Transverse colon (tissue), 4 donors: ENCODE measurements at regions not wholly inside any gene's neighbourhood (a gene's known extent, or its start where the extent isn't known, plus 50 kb on each side); places are given as distances from the start of the nearest gene placed in this dataset.

Experiments
- DNase-seq: peaks from one replicate; pipeline ENCODE4 v3.0.0-alpha.2; 2019
- H3K27ac ChIP-seq, 4 donors: fragments of 200-600 bp; sonication (generic); 2 replicates each; pipeline ENCODE4 v1.5.1; 2016 to 2018; ENCODE audit warnings: inconsistent platforms in 4 of 4
- H3K27me3 ChIP-seq: fragments of 200-600 bp; sonication (generic); 2 replicates; pipeline ENCODE4 v1.5.1; 2017; ENCODE audit warnings: inconsistent platforms
- H3K36me3 ChIP-seq, 4 donors: fragments of 200-600 bp; sonication (generic); 2 replicates each; pipeline ENCODE4 v1.5.1; 2017 to 2019; ENCODE audit warnings: inconsistent platforms in 4 of 4
- H3K4me1 ChIP-seq, 4 donors: fragments of 200-600 bp; sonication (generic); 2 replicates each; pipeline ENCODE4 v1.5.1; 2017 to 2020; ENCODE audit warnings: inconsistent platforms in 4 of 4
- H3K4me3 ChIP-seq, 4 donors: fragments of 200-600 bp; sonication (generic); 1 replicate in 1 of 4; 2 replicates in 3 of 4; pipeline versions ENCODE4 v1.5.1 to v1.6.1; 2017 to 2019; ENCODE audit warnings: inconsistent platforms in 4 of 4
- H3K9me3 ChIP-seq, 2 donors: fragments of 200-600 bp; sonication (generic); 2 replicates each; pipeline ENCODE4 v1.5.1; 2017 to 2019; ENCODE audit warnings: inconsistent platforms in 2 of 2
- EP300 ChIP-seq: sonication (generic); formaldehyde crosslinking; IDR thresholded peaks from one replicate; pipeline ENCODE4 v1.6.1; 2017; ENCODE audit warnings: antibody characterized with exemption, low read depth
- POLR2A ChIP-seq: fragments of 450-650 bp; IDR thresholded peaks from one replicate; pipeline ENCODE4 v1.6.1; 2016; ENCODE audit warnings: antibody characterized with exemption, mild to moderate bottlenecking, moderate library complexity
- POLR2AphosphoS5 ChIP-seq, 3 donors: sonication (generic); formaldehyde crosslinking; IDR thresholded peaks; one replicate each; pipeline ENCODE4 v1.6.1; 2016; ENCODE audit warnings: antibody characterized with exemption in 3 of 3
- WGBS, 2 donors: methylation state at CpG; one replicate each; pipeline ENCODE4 v1.1.5; 2018; ENCODE audit warnings: low coverage in 1 of 2; 5-methylcytosine and 5-hydroxymethylcytosine counted together
- in situ Hi-C, 4 donors: fragments of 200-750 bp; cut with MboI; loops; one replicate each; pipeline versions ENCODE4 v1.15.0 to v1.15.1; 2017; ENCODE audit warnings: low sequenced_read_pairs in 3 of 4, low pct_ligation_motif_present in 1 of 4, low pct_unique_long_range_greater_than_20kb in 1 of 4
- intact Hi-C: fragments of 100-400 bp; cut with DNase I; formaldehyde crosslinking; loops from one replicate; pipeline ENCODE4 v1.15.1; 2023; ENCODE audit warnings: low total_unique reads
- TF ChIP-seq, protein P1 (sequence below), 5 experiments: fragments of 200-600 bp in 3 of 5; fragments of 450-650 bp in 2 of 5; sonication (generic) in 3 of 5; IDR thresholded peaks; 1 replicate in 2 of 5; 2 replicates in 3 of 5; pipeline ENCODE4 v1.5.1; 2016 to 2017; ENCODE audit warnings: antibody characterized with exemption in 5 of 5, inconsistent platforms in 3 of 5, mild to moderate bottlenecking in 2 of 5, moderate library complexity in 1 of 5

DNA sequence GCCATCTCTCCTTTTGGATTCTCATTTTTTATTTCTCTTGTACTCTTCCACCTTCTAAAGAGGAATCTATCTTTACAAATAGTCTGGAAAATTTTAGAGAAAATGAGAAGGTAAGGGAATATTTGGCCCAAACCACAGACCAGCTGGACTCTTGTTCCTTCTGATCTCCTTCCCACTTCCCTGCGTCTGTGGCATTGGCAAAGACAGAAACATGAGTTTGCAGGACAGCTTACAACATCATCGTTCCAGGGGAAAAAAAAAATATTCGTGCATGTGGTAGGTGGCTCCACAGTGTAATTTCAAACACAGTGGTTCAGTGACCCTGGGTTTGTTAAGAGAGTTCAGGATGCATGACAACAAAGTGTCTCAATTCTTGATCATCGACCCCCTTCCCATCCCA lies 755.0 kb downstream of the DNAH5 start:
- TF ChIP-seq, protein P1, sequence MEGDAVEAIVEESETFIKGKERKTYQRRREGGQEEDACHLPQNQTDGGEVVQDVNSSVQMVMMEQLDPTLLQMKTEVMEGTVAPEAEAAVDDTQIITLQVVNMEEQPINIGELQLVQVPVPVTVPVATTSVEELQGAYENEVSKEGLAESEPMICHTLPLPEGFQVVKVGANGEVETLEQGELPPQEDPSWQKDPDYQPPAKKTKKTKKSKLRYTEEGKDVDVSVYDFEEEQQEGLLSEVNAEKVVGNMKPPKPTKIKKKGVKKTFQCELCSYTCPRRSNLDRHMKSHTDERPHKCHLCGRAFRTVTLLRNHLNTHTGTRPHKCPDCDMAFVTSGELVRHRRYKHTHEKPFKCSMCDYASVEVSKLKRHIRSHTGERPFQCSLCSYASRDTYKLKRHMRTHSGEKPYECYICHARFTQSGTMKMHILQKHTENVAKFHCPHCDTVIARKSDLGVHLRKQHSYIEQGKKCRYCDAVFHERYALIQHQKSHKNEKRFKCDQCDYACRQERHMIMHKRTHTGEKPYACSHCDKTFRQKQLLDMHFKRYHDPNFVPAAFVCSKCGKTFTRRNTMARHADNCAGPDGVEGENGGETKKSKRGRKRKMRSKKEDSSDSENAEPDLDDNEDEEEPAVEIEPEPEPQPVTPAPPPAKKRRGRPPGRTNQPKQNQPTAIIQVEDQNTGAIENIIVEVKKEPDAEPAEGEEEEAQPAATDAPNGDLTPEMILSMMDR (IDR thresholded peaks at IDR 0.05), result no peak
- TF ChIP-seq POLR2AphosphoS5 (IDR thresholded peaks at IDR 0.05), result no peak
- no peak for TF ChIP-seq POLR2A
- no peak for TF ChIP-seq EP300
- no peak overlapping the region for H3K4me3 ChIP-seq
- WGBS, 2 donors, result 58 to 63% methylated on average over 2 to 4 of the region's 4 CpGs
- no peak for DNase-seq
- no peaks in the 10 kb centered on the region for H3K4me1 ChIP-seq
- H3K36me3 ChIP-seq, result no peaks in the 10 kb centered on the region
- no peak overlapping the region for H3K27ac ChIP-seq
- in situ Hi-C loops (no loop called here), intact Hi-C loops (no loop called here)
- H3K9me3 ChIP-seq, result no peaks in the 10 kb centered on the region
- no peaks in the 10 kb centered on the region for H3K27me3 ChIP-seq

DNA sequence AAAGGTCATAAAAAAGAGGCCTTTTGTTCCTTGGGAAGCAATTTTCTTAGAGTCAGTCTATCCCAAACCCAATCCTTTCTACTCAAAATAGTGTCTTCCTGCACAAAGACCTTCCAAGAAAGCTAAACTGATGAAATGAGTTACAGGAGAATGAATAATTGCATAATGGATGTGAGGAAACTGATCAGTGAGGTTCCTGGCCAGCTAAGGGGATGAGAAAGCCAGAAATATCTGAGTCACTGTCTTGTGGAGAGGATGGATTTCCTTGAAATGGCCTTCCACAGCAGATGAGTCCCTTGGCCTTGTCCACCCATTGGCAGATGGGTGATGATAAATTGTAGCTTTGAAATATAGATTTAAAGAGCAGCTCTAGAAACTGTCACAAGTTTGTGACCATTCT lies 756.1 kb downstream of the DNAH5 start:
- TF ChIP-seq, protein P1 (IDR thresholded peaks at IDR 0.05), result no peak
- TF ChIP-seq POLR2AphosphoS5 (IDR thresholded peaks at IDR 0.05) (no peak), EP300 (no peak), POLR2A (no peak)
- no peak for DNase-seq
- Histone ChIP-seq H3K27me3 (no peaks in the 10 kb centered on the region), H3K4me3 (no peak overlapping the region), H3K27ac (no peak overlapping the region), H3K9me3 (no peaks in the 10 kb centered on the region), H3K4me1 (no peaks in the 10 kb centered on the region), H3K36me3 (no peaks in the 10 kb centered on the region)
- intact Hi-C loops, result no loop called here
- in situ Hi-C loops, result no loop called here

DNA sequence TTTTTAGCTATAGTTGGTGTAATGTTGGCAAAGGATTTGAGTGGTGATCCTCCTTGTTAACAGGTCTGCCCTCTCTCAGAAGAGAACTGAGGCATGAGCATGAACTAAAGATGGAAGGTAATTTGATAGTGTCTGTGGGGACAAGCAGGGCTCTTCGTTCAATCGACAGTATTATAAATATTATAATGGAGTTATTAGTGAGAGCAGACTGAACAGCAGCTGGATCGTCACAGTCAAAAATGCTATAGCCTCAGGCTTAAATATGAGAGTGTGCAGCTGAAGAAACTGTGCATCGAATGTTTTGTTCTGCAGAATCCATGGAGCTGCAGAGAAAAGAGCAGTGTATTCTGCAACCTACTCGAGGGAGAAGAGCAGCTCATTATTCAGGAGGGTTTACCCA lies 757.3 kb downstream of the DNAH5 start:
- Histone ChIP-seq H3K27ac (no peak overlapping the region), H3K4me3 (no peak overlapping the region), H3K36me3 (no peaks in the 10 kb centered on the region), H3K27me3 (no peaks in the 10 kb centered on the region), H3K9me3 (no peaks in the 10 kb centered on the region), H3K4me1 (no peaks in the 10 kb centered on the region)
- DNase-seq, result no peak
- no peak for TF ChIP-seq EP300
- no peak for TF ChIP-seq POLR2AphosphoS5 (IDR thresholded peaks at IDR 0.05)
- TF ChIP-seq, protein P1 (IDR thresholded peaks at IDR 0.05), result no peak
- TF ChIP-seq POLR2A, result no peak
- WGBS, 2 donors, result 70 to 73% methylated on average over 3 to 5 of the region's 5 CpGs
- intact Hi-C loops, result no loop called here
- in situ Hi-C loops, result no loop called here

DNA sequence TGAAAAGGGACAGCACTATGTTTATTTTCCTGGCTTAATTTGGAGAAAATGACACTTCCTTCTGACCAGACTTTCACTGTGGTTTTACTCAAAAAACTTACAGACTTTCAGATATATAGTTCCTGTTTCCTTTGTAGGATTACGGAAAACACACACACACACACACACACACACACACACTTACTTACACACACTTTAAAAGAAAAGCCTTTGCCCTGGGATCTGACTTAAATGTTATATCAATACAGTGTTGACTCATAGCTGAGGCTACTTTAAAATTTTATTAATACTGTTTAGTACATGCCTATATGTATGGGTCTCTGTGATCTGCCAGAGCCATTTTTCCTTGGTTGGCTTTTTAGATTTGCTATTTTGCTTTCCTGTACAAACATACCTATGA lies 758.3 kb downstream of the DNAH5 start:
- 62 to 80% methylated on average over 1 of the region's 1 CpG for WGBS, 2 donors
- H3K9me3 ChIP-seq, result no peaks in the 10 kb centered on the region
- intact Hi-C loops, result no loop called here
- H3K36me3 ChIP-seq, result no peaks in the 10 kb centered on the region
- no peaks in the 10 kb centered on the region for H3K27me3 ChIP-seq
- no peak overlapping the region for H3K4me3 ChIP-seq
- DNase-seq, result no peak
- H3K4me1 ChIP-seq, result no peaks in the 10 kb centered on the region
- TF ChIP-seq POLR2AphosphoS5 (IDR thresholded peaks at IDR 0.05) (no peak), EP300 (no peak), POLR2A (no peak)
- TF ChIP-seq, protein P1 (IDR thresholded peaks at IDR 0.05), result no peak
- in situ Hi-C loops, result no loop called here
- no peak overlapping the region for H3K27ac ChIP-seq
